ENCODE measurements at regions not wholly inside any gene's neighbourhood (a gene's known extent, or its start where the extent isn't known, plus 50 kb on each side); places are given as distances from the start of the nearest gene placed in this dataset.
"Not testable (repeated sequence)": the region's sequence is repeated elsewhere in the genome, so short reads cannot be mapped to it uniquely, and the experiment has no call there.

GRCh38 chr7:75511-75910 is 116.9 kb upstream of the FAM20C start:
- H3K4me1 Mint-ChIP-seq (ENCODE audit: low read depth); H3K27ac Mint-ChIP-seq; H3K9me3 Mint-ChIP-seq (ENCODE audit: insufficient read depth); H3K36me3 Mint-ChIP-seq (ENCODE audit: low read depth); POLR2A ChIA-PET; H3K27me3 Mint-ChIP-seq (ENCODE audit: low read depth); ATAC-seq; CTCF ChIA-PET; DNase-seq; H3K4me3 Mint-ChIP-seq: not testable (repeated sequence)

GRCh38 chr7:76202-76601 is 116.2 kb upstream of the FAM20C start:
- CTCF ChIA-PET = not testable (repeated sequence)

GRCh38 chr7:76829-77395 is 115.5 kb upstream of the FAM20C start:
- CTCF ChIA-PET; ATAC-seq; H3K4me1 Mint-ChIP-seq (ENCODE audit: low read depth); H3K27ac Mint-ChIP-seq; H3K27me3 Mint-ChIP-seq (ENCODE audit: low read depth); DNase-seq; H3K36me3 Mint-ChIP-seq (ENCODE audit: low read depth); POLR2A ChIA-PET; H3K9me3 Mint-ChIP-seq (ENCODE audit: insufficient read depth); H3K4me3 Mint-ChIP-seq: not testable (repeated sequence)

More at GRCh38 chr7:76202-76601, 116.2 kb upstream of the FAM20C start:
- POLR2A ChIA-PET; H3K4me3 Mint-ChIP-seq; H3K4me1 Mint-ChIP-seq (ENCODE audit: low read depth); H3K36me3 Mint-ChIP-seq (ENCODE audit: low read depth); H3K27me3 Mint-ChIP-seq (ENCODE audit: low read depth); DNase-seq; H3K27ac Mint-ChIP-seq; ATAC-seq; H3K9me3 Mint-ChIP-seq (ENCODE audit: insufficient read depth): not testable (repeated sequence)

DNA sequence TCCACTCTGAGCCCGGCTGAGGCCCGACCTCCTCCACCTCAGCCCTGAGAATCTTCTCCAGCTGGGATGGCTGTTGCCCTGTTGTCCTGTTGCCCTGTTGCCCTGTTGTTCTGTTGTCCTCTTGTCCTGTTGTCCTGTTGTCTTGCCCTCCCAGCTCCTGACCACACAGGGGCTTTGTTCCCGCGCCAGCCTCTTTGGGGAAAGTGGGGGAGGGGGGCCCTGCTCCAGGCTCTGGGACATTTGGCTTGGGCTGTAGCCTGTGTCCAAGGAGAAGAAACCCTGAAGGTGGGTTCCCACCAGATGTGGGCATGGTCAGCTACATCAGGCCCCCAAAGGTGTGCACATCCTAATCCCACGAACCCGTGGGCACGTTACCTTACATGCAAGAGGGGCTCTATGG is 113.5 kb upstream of the FAM20C start:
- H3K27ac Mint-ChIP-seq; DNase-seq; CTCF ChIA-PET; H3K4me1 Mint-ChIP-seq (ENCODE audit: low read depth); H3K36me3 Mint-ChIP-seq (ENCODE audit: low read depth); H3K27me3 Mint-ChIP-seq (ENCODE audit: low read depth); H3K9me3 Mint-ChIP-seq (ENCODE audit: insufficient read depth); H3K4me3 Mint-ChIP-seq; ATAC-seq; POLR2A ChIA-PET: not testable (repeated sequence)

DNA sequence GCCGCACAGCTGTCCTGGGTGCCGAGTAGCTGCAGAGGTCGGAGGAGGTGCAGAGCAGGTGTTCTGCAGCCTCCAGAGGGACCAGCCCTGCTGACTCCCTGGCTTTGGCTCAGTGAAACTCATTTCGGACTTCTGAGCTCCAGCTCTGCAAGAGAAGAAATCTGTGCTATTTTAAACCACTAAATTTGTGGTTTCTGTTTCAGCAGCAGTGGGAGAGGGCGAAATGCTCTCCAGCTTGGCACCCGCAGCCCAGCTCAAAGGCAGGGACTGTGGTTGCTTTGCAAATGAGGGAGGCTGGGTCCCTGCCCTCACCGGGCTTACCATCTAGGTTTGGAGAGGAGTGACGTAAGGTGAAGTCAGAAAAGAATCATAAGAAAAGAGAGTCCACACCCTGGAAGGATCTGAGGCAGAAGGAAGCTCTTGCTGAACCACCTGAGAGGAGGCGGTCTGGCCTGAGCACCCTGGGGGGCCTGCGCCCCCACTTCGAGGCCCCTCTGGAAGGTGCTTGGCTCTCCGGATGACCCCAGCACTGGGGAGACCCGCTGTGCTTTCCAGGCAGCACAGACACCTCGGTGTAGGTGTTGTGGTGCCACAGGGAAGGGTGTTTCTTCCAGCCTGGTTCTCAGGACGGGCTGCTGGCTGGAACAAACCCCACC is 112.8 kb upstream of the FAM20C start:
- H3K9me3 Mint-ChIP-seq (ENCODE audit: insufficient read depth); CTCF ChIA-PET; H3K27ac Mint-ChIP-seq; ATAC-seq; H3K4me3 Mint-ChIP-seq; POLR2A ChIA-PET; H3K36me3 Mint-ChIP-seq (ENCODE audit: low read depth); H3K27me3 Mint-ChIP-seq (ENCODE audit: low read depth); H3K4me1 Mint-ChIP-seq (ENCODE audit: low read depth); DNase-seq: not testable (repeated sequence)

DNA sequence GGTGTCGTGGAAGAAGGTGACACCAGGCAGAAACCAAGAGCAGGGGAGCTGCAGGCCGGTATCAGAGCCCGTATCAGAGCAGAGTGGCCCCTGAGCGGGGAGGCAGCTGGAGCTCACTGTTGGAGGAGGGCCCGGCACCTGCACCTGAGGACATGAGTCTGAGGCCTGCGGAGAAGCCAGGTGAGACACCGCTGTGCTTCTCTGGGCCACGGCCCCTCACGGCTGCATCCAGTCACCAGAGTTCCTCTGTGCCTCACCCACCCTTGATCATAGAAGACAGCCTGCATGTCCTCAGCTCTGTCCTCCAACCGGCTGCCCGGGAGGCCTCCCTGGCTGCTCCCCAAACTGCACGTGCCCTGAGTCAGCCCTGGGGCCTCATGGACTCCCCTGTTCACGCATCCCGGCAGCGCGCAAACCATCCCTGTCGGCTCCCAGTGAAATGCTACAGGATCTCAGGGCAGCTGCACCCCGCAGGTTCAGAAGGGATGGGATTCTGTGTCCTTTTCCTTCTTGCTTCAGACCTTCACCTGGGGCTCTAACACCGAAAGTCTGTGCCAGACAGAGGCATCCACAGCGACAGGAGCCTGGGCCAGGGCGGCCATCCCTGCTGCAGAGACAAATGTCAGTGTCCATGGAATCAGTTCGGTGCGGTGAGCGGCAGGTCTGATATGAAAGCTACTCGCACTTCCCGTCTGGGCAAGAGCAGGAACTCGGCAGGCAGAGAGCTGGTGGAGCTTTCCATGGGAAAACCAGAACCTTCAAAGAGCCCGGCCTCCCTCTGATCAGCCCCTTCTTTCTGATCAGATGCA is 111.9 kb upstream of the FAM20C start:
- Mint-ChIP-seq H3K4me3 (no peak overlapping the region), H3K27me3 (ENCODE audit: low read depth) (no peaks in the 10 kb centered on the region), H3K27ac (no peak overlapping the region), H3K4me1 (ENCODE audit: low read depth) (no peaks in the 10 kb centered on the region), H3K9me3 (ENCODE audit: insufficient read depth) (no peaks in the 10 kb centered on the region), H3K36me3 (ENCODE audit: low read depth) (no peaks in the 10 kb centered on the region)
- DNase-seq (no peak), ATAC-seq (no peak)
- POLR2A ChIA-PET = no interaction called here
- CTCF ChIA-PET = no interaction called here

DNA sequence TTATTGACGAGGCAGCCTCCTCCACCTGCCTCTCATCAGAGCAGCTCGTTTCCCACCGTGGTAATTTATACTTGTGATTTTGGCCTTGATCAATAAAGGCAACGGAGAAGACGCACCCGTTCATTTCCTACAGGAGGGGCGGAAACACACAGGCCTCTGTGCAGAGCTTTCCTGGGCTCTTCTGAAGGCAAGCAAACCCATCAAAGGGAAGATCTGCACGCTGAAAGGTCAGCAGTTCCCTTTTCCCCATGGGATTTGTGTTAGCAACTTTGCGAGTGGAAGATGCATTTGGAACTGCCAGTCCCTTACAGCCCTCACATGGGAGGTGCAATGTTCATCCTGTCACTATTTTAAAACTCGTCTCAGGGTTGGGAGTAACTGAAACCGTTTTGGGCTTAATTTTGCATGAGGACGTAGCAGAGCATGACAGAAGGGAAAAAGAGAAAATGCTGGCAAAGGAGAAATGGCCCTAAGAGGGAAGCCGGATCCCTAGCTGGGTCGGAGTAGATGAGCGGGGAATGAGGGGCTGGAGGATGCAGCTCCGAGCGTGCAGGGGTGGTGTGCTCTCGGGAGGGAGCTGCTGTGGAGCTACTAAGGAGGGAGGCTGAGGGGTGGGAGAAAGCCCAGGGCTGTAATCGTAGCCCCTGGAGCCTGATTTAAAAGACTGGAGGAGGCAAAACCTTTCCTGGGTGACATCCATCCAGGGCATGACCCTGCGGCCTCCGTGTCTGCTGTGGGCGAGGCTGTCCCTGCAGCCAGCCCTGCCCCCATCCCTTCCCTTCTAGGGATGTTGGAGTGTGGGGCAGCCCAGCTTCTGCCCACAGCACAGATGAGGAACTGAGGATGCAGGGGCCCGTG is 111.1 kb upstream of the FAM20C start:
- CTCF ChIA-PET = no interaction called here
- ATAC-seq = no peak
- POLR2A ChIA-PET = no interaction called here
- H3K27me3 Mint-ChIP-seq (ENCODE audit: low read depth) = no peaks in the 10 kb centered on the region
- H3K36me3 Mint-ChIP-seq (ENCODE audit: low read depth) = no peaks in the 10 kb centered on the region
- no peaks in the 10 kb centered on the region for H3K4me1 Mint-ChIP-seq (ENCODE audit: low read depth)
- DNase-seq = no peak
- H3K4me3 Mint-ChIP-seq = no peak overlapping the region
- no peaks in the 10 kb centered on the region for H3K9me3 Mint-ChIP-seq (ENCODE audit: insufficient read depth)
- no peak overlapping the region for H3K27ac Mint-ChIP-seq

DNA sequence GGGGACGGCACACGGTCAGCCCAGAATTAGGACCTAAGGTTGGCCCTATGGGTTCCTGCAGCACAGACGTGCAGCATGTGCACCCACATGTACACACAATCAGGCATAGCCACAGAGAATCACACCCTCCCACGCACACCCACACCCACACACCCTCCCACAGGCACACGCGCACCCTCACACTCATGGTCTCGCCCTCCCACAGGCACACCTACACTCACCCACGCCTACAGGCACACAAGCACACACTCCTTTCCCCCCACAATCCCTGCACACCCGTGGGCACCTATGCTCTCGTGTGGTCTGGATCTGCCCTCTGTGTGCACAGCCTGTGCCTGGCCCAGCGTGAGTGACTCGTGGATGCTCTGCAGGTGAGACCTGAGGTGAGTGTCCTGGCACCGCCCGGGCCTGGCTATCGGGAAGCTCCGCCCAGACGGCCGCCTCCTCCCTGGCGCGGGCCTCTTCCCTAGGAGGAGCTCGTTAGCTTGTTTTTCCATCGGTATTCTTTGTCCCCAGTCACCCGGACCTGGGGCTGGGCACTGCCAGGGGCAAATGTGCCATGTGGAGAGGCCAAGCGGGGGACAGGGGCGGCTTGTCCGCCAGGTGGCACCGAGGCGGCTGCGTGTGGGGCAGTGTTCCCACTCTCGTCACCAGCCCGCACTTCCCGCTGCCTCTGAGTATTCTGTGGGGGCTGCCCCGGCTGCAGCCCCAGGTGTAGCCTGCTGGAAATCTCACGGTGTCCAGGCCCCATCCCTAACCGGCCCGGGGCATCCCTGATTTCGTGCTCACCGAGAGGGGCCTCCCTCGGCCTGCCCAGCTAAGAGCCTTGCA is 110.2 kb upstream of the FAM20C start:
- POLR2A ChIA-PET = no interaction called here
- CTCF ChIA-PET = no interaction called here
- no peaks in the 10 kb centered on the region for H3K4me1 Mint-ChIP-seq (ENCODE audit: low read depth)
- ATAC-seq = no peak
- no peak for DNase-seq
- H3K36me3 Mint-ChIP-seq (ENCODE audit: low read depth) = no peaks in the 10 kb centered on the region
- no peaks in the 10 kb centered on the region for H3K9me3 Mint-ChIP-seq (ENCODE audit: insufficient read depth)
- no peaks in the 10 kb centered on the region for H3K27me3 Mint-ChIP-seq (ENCODE audit: low read depth)
- no peak overlapping the region for H3K4me3 Mint-ChIP-seq
- H3K27ac Mint-ChIP-seq = no peak overlapping the region

DNA sequence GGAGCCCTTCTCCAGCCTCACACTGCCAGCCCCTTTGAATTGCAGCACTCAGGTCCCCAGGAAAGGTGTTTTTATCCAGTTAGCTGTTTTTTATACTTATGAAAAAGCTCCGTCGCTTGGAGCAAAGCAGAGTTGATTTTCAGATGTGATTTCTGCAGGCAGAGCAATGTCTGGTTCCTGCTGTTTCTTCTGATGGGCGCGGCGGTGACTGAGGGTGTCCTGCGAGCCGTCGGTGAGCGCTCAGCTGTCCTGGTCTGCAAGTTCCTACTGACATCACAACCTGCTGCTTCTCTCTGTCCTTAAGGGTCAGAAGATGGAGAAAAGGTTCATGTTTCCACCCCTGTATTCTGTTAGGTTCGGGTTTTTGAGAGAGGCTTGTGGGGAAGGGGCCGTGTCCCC is 109.6 kb upstream of the FAM20C start:
- ChIA-PET POLR2A (no interaction called here), CTCF (no interaction called here)
- Mint-ChIP-seq H3K9me3 (ENCODE audit: insufficient read depth) (no peaks in the 10 kb centered on the region), H3K27me3 (ENCODE audit: low read depth) (no peaks in the 10 kb centered on the region), H3K36me3 (ENCODE audit: low read depth) (no peaks in the 10 kb centered on the region), H3K4me3 (no peak overlapping the region), H3K4me1 (ENCODE audit: low read depth) (no peaks in the 10 kb centered on the region), H3K27ac (no peak overlapping the region)
- no peak for DNase-seq
- ATAC-seq = no peak

DNA sequence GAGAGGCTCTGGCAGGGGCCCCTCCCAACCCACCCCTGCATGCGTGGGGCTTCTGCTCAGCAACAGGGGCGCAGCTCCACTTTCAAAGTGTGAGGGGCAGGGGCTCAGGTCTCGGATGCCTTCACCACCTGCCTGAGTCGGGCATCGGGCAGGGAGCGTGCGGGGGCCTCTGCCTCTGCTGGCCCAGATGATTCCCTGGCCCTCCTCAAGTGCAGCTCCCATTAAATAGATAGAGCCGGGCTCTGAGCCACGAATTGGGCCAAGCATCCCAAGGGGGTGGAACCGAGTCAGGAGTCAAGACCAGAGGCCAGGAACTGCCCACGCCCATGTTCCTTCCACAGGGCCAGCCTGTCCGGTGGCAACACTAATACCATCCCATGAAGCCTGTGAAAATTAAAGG is 108.9 kb upstream of the FAM20C start:
- no peaks in the 10 kb centered on the region for H3K36me3 Mint-ChIP-seq (ENCODE audit: low read depth)

GRCh38 chr7:83861-84632 is 108.3 kb upstream of the FAM20C start:
- Mint-ChIP-seq H3K4me3 (no peak overlapping the region), H3K4me1 (ENCODE audit: low read depth) (peaks cover 2% of the 10 kb centered on the region), H3K27ac (no peak overlapping the region), H3K9me3 (ENCODE audit: insufficient read depth) (no peaks in the 10 kb centered on the region), H3K27me3 (ENCODE audit: low read depth) (no peaks in the 10 kb centered on the region), H3K36me3 (ENCODE audit: low read depth) (no peaks in the 10 kb centered on the region)
- no peak for DNase-seq
- ATAC-seq = no peak
- POLR2A ChIA-PET = no interaction called here
- CTCF ChIA-PET = no interaction called here

More for the DNA sequence above, 108.9 kb upstream of the FAM20C start:
- POLR2A ChIA-PET = no interaction called here
- no peak overlapping the region for H3K4me3 Mint-ChIP-seq
- no peak for ATAC-seq
- no peaks in the 10 kb centered on the region for H3K9me3 Mint-ChIP-seq (ENCODE audit: insufficient read depth)
- CTCF ChIA-PET = no interaction called here
- H3K4me1 Mint-ChIP-seq (ENCODE audit: low read depth) = no peaks in the 10 kb centered on the region
- H3K27me3 Mint-ChIP-seq (ENCODE audit: low read depth) = no peaks in the 10 kb centered on the region
- no peak overlapping the region for H3K27ac Mint-ChIP-seq
- no peak for DNase-seq

Data from activated CD8-positive, alpha-beta T cell treated with anti-CD3 and anti-CD28 coated beads, Interleukin-2, amount 10 ng/mL, durations not matched to agents 7 days and 5 days (primary cell).